ENCODE measurements at regions not wholly inside any gene's neighbourhood (a gene's known extent, or its start where the extent isn't known, plus 50 kb on each side); places are given as distances from the start of the nearest gene placed in this dataset.

- DNase-seq: no peak
These were observed 278.2 kb downstream of the USP25 start for GRCh38 chr21:16007943-16008342.

GRCh38 chr21:16011719-16012118 is 281.9 kb downstream of the USP25 start:
- in situ Hi-C loops (cut with MboI): no loop called here
- H3K36me3 ChIP-seq (ENCODE audit: low read depth): no peaks in the 10 kb centered on the region
- no peaks in the 10 kb centered on the region for H3K79me2 ChIP-seq (ENCODE audit: insufficient read depth)
- no peak overlapping the region for H3K4me3 ChIP-seq
- peaks cover 6% of the 10 kb centered on the region; the same call in 1 of the 2 replicates for H3K4me1 ChIP-seq (ENCODE audit: insufficient read depth)
- no peaks in the 10 kb centered on the region for H3K27me3 ChIP-seq (replicated peaks; ENCODE audit: insufficient read depth)
- no peaks in the 10 kb centered on the region for H4K20me1 ChIP-seq (ENCODE audit: insufficient read depth)
- no peak overlapping the region for H3K4me2 ChIP-seq (ENCODE audit: unreplicated experiment)
- H3F3A ChIP-seq (ENCODE audit: insufficient read depth): peaks cover 5% of the 10 kb centered on the region; the same call in 1 of the 2 replicates
- TF ChIP-seq EZH2 (IDR thresholded peaks at IDR 0.05; ENCODE audit: insufficient read depth, poor library complexity, severe bottlenecking) (no peak), EZH2phosphoT487 (IDR thresholded peaks at IDR 0.05; ENCODE audit: insufficient read depth, low read depth) (no peak)
- no peak overlapping the region for H2AFZ ChIP-seq
- DNase-seq: no peak
- no peaks in the 10 kb centered on the region for H3K9me3 ChIP-seq (ENCODE audit: low read depth)
- no peak overlapping the region for H3K9ac ChIP-seq
- 82 to 99% methylated on average over 4 of the region's 4 CpGs for WGBS, 2 experiments (ENCODE audit: low coverage in 1 of 2, low lambda C conversion rate in 2 of 2, missing lambda C conversion rate in 2 of 2)
- H3K27ac ChIP-seq: no peak overlapping the region
- H3K9me2 ChIP-seq (ENCODE audit: insufficient read depth): no peaks in the 10 kb centered on the region

More at GRCh38 chr21:16007943-16008342, 278.2 kb downstream of the USP25 start:
- no peak overlapping the region for H3K4me2 ChIP-seq (ENCODE audit: unreplicated experiment)
- peaks cover 5% of the 10 kb centered on the region; the same call in 1 of the 2 replicates for H3F3A ChIP-seq (ENCODE audit: insufficient read depth)
- H4K20me1 ChIP-seq (ENCODE audit: insufficient read depth): no peaks in the 10 kb centered on the region
- TF ChIP-seq EZH2 (IDR thresholded peaks at IDR 0.05; ENCODE audit: insufficient read depth, poor library complexity, severe bottlenecking): no peak
- no peak for TF ChIP-seq EZH2phosphoT487 (IDR thresholded peaks at IDR 0.05; ENCODE audit: insufficient read depth, low read depth)
- in situ Hi-C loops (cut with MboI): loop anchor here (10.0 kb wide), 1 partner anchor 317 kb away; no protein-coding TSS in a partner anchor
- H3K27me3 ChIP-seq (replicated peaks; ENCODE audit: insufficient read depth): no peaks in the 10 kb centered on the region
- no peaks in the 10 kb centered on the region for H3K36me3 ChIP-seq (ENCODE audit: low read depth)
- no peak overlapping the region for H3K27ac ChIP-seq
- no peaks in the 10 kb centered on the region for H3K9me3 ChIP-seq (ENCODE audit: low read depth)
- H2AFZ ChIP-seq: no peak overlapping the region
- no peak overlapping the region for H3K4me3 ChIP-seq
- H3K4me1 ChIP-seq (ENCODE audit: insufficient read depth): peaks cover 14% of the 10 kb centered on the region
- no peak overlapping the region for H3K9ac ChIP-seq
- WGBS, 2 experiments (ENCODE audit: low coverage in 1 of 2, low lambda C conversion rate in 2 of 2, missing lambda C conversion rate in 2 of 2): 75 to 80% methylated on average over 2 of the region's 2 CpGs
- H3K79me2 ChIP-seq (ENCODE audit: insufficient read depth): no peaks in the 10 kb centered on the region
- no peaks in the 10 kb centered on the region for H3K9me2 ChIP-seq (ENCODE audit: insufficient read depth)

- Histone ChIP-seq H4K20me1 (ENCODE audit: insufficient read depth) (no peaks in the 10 kb centered on the region), H3K9ac (no peak overlapping the region), H3K4me2 (ENCODE audit: unreplicated experiment) (no peak overlapping the region), H3K36me3 (ENCODE audit: low read depth) (no peaks in the 10 kb centered on the region), H3F3A (ENCODE audit: insufficient read depth) (no peaks in the 10 kb centered on the region), H3K27me3 (replicated peaks; ENCODE audit: insufficient read depth) (no peaks in the 10 kb centered on the region), H3K27ac (no peak overlapping the region), H3K9me3 (ENCODE audit: low read depth) (no peaks in the 10 kb centered on the region), H2AFZ (peak overlapping the region; percentile 38), H3K9me2 (ENCODE audit: insufficient read depth) (no peaks in the 10 kb centered on the region), H3K79me2 (ENCODE audit: insufficient read depth) (no peaks in the 10 kb centered on the region), H3K4me1 (ENCODE audit: insufficient read depth) (no peaks in the 10 kb centered on the region), H3K4me3 (no peak overlapping the region)
- in situ Hi-C loops (cut with MboI): no loop called here
- no peak for TF ChIP-seq EZH2 (IDR thresholded peaks at IDR 0.05; ENCODE audit: insufficient read depth, poor library complexity, severe bottlenecking)
- no peak for TF ChIP-seq EZH2phosphoT487 (IDR thresholded peaks at IDR 0.05; ENCODE audit: insufficient read depth, low read depth)
- 17 to 24% methylated on average over 2 of the region's 2 CpGs for WGBS, 2 experiments (ENCODE audit: low coverage in 1 of 2, low lambda C conversion rate in 2 of 2, missing lambda C conversion rate in 2 of 2)
- no peak for DNase-seq
These were observed 283.8 kb downstream of the USP25 start for GRCh38 chr21:16013570-16013969.

GRCh38 chr21:16020878-16021277 is 291.1 kb downstream of the USP25 start:
- TF ChIP-seq EZH2 (IDR thresholded peaks at IDR 0.05; ENCODE audit: insufficient read depth, poor library complexity, severe bottlenecking) (no peak), EZH2phosphoT487 (IDR thresholded peaks at IDR 0.05; ENCODE audit: insufficient read depth, low read depth) (no peak)
- no peak for DNase-seq
- Histone ChIP-seq H2AFZ (no peak overlapping the region), H3K9me3 (ENCODE audit: low read depth) (no peaks in the 10 kb centered on the region), H3K27ac (no peak overlapping the region), H3F3A (ENCODE audit: insufficient read depth) (no peaks in the 10 kb centered on the region), H3K36me3 (ENCODE audit: low read depth) (no peaks in the 10 kb centered on the region), H3K4me2 (ENCODE audit: unreplicated experiment) (no peak overlapping the region), H3K79me2 (ENCODE audit: insufficient read depth) (no peaks in the 10 kb centered on the region), H3K9ac (no peak overlapping the region), H3K27me3 (replicated peaks; ENCODE audit: insufficient read depth) (no peaks in the 10 kb centered on the region), H3K4me3 (no peak overlapping the region), H3K4me1 (ENCODE audit: insufficient read depth) (no peaks in the 10 kb centered on the region), H4K20me1 (ENCODE audit: insufficient read depth) (no peaks in the 10 kb centered on the region), H3K9me2 (ENCODE audit: insufficient read depth) (peaks cover 4% of the 10 kb centered on the region; the same call in 1 of the 2 replicates)
- in situ Hi-C loops (cut with MboI): no loop called here
- 24 to 31% methylated on average over 2 of the region's 2 CpGs for WGBS, 2 experiments (ENCODE audit: low coverage in 1 of 2, low lambda C conversion rate in 2 of 2, missing lambda C conversion rate in 2 of 2)

GRCh38 chr21:16022116-16022515 is 292.3 kb downstream of the USP25 start:
- H3F3A ChIP-seq (ENCODE audit: insufficient read depth): no peaks in the 10 kb centered on the region
- TF ChIP-seq EZH2phosphoT487 (IDR thresholded peaks at IDR 0.05; ENCODE audit: insufficient read depth, low read depth) (no peak), EZH2 (IDR thresholded peaks at IDR 0.05; ENCODE audit: insufficient read depth, poor library complexity, severe bottlenecking) (no peak)
- no peaks in the 10 kb centered on the region for H4K20me1 ChIP-seq (ENCODE audit: insufficient read depth)
- no peaks in the 10 kb centered on the region for H3K9me3 ChIP-seq (ENCODE audit: low read depth)
- H3K4me3 ChIP-seq: no peak overlapping the region
- no peak overlapping the region for H2AFZ ChIP-seq
- no peaks in the 10 kb centered on the region for H3K27me3 ChIP-seq (replicated peaks; ENCODE audit: insufficient read depth)
- in situ Hi-C loops (cut with MboI): no loop called here
- H3K9me2 ChIP-seq (ENCODE audit: insufficient read depth): peaks cover 4% of the 10 kb centered on the region; the same call in 1 of the 2 replicates
- no peaks in the 10 kb centered on the region for H3K79me2 ChIP-seq (ENCODE audit: insufficient read depth)
- H3K27ac ChIP-seq: no peak overlapping the region
- no peak overlapping the region for H3K4me2 ChIP-seq (ENCODE audit: unreplicated experiment)
- 92 to 93% methylated on average over 4 of the region's 4 CpGs for WGBS, 2 experiments (ENCODE audit: low coverage in 1 of 2, low lambda C conversion rate in 2 of 2, missing lambda C conversion rate in 2 of 2)
- H3K4me1 ChIP-seq (ENCODE audit: insufficient read depth): no peaks in the 10 kb centered on the region
- no peaks in the 10 kb centered on the region for H3K36me3 ChIP-seq (ENCODE audit: low read depth)
- no peak overlapping the region for H3K9ac ChIP-seq
- DNase-seq: no peak

Measured in GM23248 (cell line).